ENCODE measurements at regions not wholly inside any gene's neighbourhood (a gene's known extent, or its start where the extent isn't known, plus 50 kb on each side); places are given as distances from the start of the nearest gene placed in this dataset.

DNA sequence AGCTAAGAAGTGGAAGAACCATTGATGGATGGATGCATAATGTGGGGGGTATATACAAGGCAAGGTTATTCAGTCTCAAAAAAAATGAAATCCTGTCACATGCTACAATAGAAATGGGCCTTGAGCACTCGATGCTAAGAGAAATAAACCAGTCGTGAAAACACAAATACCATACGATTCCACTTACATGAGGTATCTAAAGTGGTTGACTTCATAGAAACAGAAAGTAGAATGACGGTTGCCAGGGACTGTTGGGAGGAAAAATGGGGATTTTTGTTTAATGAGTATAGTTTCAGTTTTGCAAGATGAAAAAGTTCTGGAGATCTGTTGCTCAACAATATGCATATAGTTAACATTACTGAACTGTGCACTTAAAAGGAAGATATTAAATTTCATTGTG lies 223.6 kb upstream of the NLGN4Y start:
- Histone ChIP-seq H3K4me1 (ENCODE audit: insufficient read depth, poor library complexity, severe bottlenecking) (no peaks in the 10 kb centered on the region), H3K4me3 (ENCODE audit: severe bottlenecking) (no peak overlapping the region), H3K36me3 (ENCODE audit: low read depth) (no peaks in the 10 kb centered on the region), H3K9me3 (ENCODE audit: severe bottlenecking) (no peaks in the 10 kb centered on the region), H3K27me3 (ENCODE audit: insufficient read depth, poor library complexity, severe bottlenecking) (no peaks in the 10 kb centered on the region), H3K27ac (ENCODE audit: poor library complexity, severe bottlenecking) (no peak overlapping the region)
- TF ChIP-seq, protein P1, sequence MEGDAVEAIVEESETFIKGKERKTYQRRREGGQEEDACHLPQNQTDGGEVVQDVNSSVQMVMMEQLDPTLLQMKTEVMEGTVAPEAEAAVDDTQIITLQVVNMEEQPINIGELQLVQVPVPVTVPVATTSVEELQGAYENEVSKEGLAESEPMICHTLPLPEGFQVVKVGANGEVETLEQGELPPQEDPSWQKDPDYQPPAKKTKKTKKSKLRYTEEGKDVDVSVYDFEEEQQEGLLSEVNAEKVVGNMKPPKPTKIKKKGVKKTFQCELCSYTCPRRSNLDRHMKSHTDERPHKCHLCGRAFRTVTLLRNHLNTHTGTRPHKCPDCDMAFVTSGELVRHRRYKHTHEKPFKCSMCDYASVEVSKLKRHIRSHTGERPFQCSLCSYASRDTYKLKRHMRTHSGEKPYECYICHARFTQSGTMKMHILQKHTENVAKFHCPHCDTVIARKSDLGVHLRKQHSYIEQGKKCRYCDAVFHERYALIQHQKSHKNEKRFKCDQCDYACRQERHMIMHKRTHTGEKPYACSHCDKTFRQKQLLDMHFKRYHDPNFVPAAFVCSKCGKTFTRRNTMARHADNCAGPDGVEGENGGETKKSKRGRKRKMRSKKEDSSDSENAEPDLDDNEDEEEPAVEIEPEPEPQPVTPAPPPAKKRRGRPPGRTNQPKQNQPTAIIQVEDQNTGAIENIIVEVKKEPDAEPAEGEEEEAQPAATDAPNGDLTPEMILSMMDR (IDR thresholded peaks at IDR 0.05; ENCODE audit: poor library complexity, severe bottlenecking) = no peak
- DNase-seq (ENCODE audit: low spot score) = no peak
- ATAC-seq (ENCODE audit: low read depth) = no peak

- H3K27me3 ChIP-seq (ENCODE audit: insufficient read depth, poor library complexity, severe bottlenecking) = no peaks in the 10 kb centered on the region
- H3K4me1 ChIP-seq (ENCODE audit: insufficient read depth, poor library complexity, severe bottlenecking) = no peaks in the 10 kb centered on the region
- DNase-seq (ENCODE audit: low spot score) (no peak), ATAC-seq (ENCODE audit: low read depth) (no peak)
- TF ChIP-seq, protein P1 (IDR thresholded peaks at IDR 0.05; ENCODE audit: poor library complexity, severe bottlenecking) = no peak
- H3K36me3 ChIP-seq (ENCODE audit: low read depth) = no peaks in the 10 kb centered on the region
- no peaks in the 10 kb centered on the region for H3K9me3 ChIP-seq (ENCODE audit: severe bottlenecking)
- no peak overlapping the region for H3K27ac ChIP-seq (ENCODE audit: poor library complexity, severe bottlenecking)
- H3K4me3 ChIP-seq (ENCODE audit: severe bottlenecking) = no peak overlapping the region
Observed at GRCh38 chrY:14301552-14301951, 222.8 kb upstream of the NLGN4Y start.

GRCh38 chrY:14328677-14329345 lies 195.5 kb upstream of the NLGN4Y start:
- TF ChIP-seq, protein P1 (IDR thresholded peaks at IDR 0.05; ENCODE audit: poor library complexity, severe bottlenecking) = peak; percentile 71
- peak; percentile 50 for DNase-seq (ENCODE audit: low spot score)
- H3K27ac ChIP-seq (ENCODE audit: poor library complexity, severe bottlenecking) = peak overlapping the region; percentile 39

DNA sequence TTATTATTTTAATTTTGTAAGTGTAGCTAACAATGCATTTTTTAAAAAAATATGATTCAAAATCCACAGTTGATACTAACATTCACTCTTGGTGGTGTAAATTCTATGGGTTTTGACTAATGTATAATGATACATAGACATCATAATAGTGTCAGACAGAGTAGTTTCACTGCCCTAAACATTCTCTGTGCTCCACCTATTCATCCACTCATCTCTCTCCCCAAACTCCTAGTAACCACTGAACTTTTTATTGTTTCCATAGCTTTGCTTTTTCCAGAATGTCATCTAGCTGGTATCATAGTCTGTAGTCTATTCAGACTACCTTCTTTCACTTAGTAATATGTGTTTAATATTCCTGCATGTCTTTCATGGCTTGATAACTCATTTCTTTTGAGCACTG lies 194.0 kb upstream of the NLGN4Y start:
- Histone ChIP-seq H3K4me3 (ENCODE audit: severe bottlenecking) (no peak overlapping the region), H3K27me3 (ENCODE audit: insufficient read depth, poor library complexity, severe bottlenecking) (no peaks in the 10 kb centered on the region), H3K36me3 (ENCODE audit: low read depth) (no peaks in the 10 kb centered on the region), H3K4me1 (ENCODE audit: insufficient read depth, poor library complexity, severe bottlenecking) (peaks cover 12% of the 10 kb centered on the region), H3K27ac (ENCODE audit: poor library complexity, severe bottlenecking) (no peak overlapping the region), H3K9me3 (ENCODE audit: severe bottlenecking) (no peaks in the 10 kb centered on the region)
- TF ChIP-seq, protein P1 (IDR thresholded peaks at IDR 0.05; ENCODE audit: poor library complexity, severe bottlenecking) = no peak
- DNase-seq (ENCODE audit: low spot score) = no peak
- no peak for ATAC-seq (ENCODE audit: low read depth)

More at GRCh38 chrY:14328677-14329345, 195.5 kb upstream of the NLGN4Y start:
- Histone ChIP-seq H3K36me3 (ENCODE audit: low read depth) (no peaks in the 10 kb centered on the region), H3K9me3 (ENCODE audit: severe bottlenecking) (no peaks in the 10 kb centered on the region), H3K27me3 (ENCODE audit: insufficient read depth, poor library complexity, severe bottlenecking) (no peaks in the 10 kb centered on the region), H3K4me3 (ENCODE audit: severe bottlenecking) (no peak overlapping the region), H3K4me1 (ENCODE audit: insufficient read depth, poor library complexity, severe bottlenecking) (peaks cover 12% of the 10 kb centered on the region)
- ATAC-seq (ENCODE audit: low read depth) = peak; percentile 100

DNA sequence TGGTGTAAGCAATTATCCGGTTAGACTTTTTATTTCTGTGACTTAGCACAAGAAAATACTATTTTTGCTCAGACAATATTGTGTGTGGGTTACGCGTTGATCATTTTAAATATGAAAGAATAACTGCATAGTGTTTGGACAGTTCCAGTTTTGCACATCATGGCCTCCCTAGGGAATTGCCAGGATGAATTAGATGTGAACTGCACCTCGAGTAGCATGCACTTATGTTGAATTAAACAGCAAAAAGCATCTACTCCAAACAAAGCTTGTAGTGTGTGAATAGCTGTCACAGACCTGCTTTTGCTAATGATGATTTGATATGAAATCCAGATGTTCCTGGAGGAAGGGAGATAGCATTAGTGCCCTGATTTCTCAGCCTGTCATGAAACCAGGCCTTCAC lies 184.8 kb upstream of the NLGN4Y start:
- Histone ChIP-seq H3K4me1 (ENCODE audit: insufficient read depth, poor library complexity, severe bottlenecking) (peaks cover 4% of the 10 kb centered on the region), H3K9me3 (ENCODE audit: severe bottlenecking) (no peaks in the 10 kb centered on the region), H3K27me3 (ENCODE audit: insufficient read depth, poor library complexity, severe bottlenecking) (no peaks in the 10 kb centered on the region), H3K36me3 (ENCODE audit: low read depth) (no peaks in the 10 kb centered on the region), H3K27ac (ENCODE audit: poor library complexity, severe bottlenecking) (no peak overlapping the region), H3K4me3 (ENCODE audit: severe bottlenecking) (no peak overlapping the region)
- TF ChIP-seq, protein P1 (IDR thresholded peaks at IDR 0.05; ENCODE audit: poor library complexity, severe bottlenecking) = no peak
- DNase-seq (ENCODE audit: low spot score) (no peak), ATAC-seq (ENCODE audit: low read depth) (no peak)
